ENCODE measurements at regions not wholly inside any gene's neighbourhood (a gene's known extent, or its start where the extent isn't known, plus 50 kb on each side); places are given as distances from the start of the nearest gene placed in this dataset.

- Histone ChIP-seq H3K14ac (ENCODE audit: insufficient read length) (no peak overlapping the region), H3K4me1 (replicated peaks in 1 of 4; ENCODE audit: control insufficient read depth in 3 of 4, insufficient read depth in 4 of 4, low read length in 3 of 4) (peaks cover 0 to 4% (median 2%) of the 10 kb centered on the region in 4 experiments; a peak in 2 of 7 replicates), H3K79me2 (ENCODE audit: control insufficient read depth in 1 of 2, insufficient read depth in 2 of 2, low read length in 2 of 2) (no peaks in the 10 kb centered on the region), H3K27me3 (replicated peaks in 1 of 4; ENCODE audit: control insufficient read depth in 3 of 4, extremely low read depth in 1 of 4, insufficient read depth in 3 of 4, low read length in 3 of 4) (no peaks in the 10 kb centered on the region), H2BK5ac (ENCODE audit: low read depth, low read length) (no peak overlapping the region), H3K36me3 (ENCODE audit: control insufficient read depth in 2 of 4, insufficient read depth in 4 of 4, low read length in 3 of 4) (no peaks in the 10 kb centered on the region; a peak in 1 of 8 replicates), H3K23me2 (ENCODE audit: low read depth, low read length) (no peaks in the 10 kb centered on the region), H3K27ac (ENCODE audit: low read depth, low read length) (no peak overlapping the region), H3K4me3 (ENCODE audit: extremely low read depth in 1 of 4, insufficient read depth in 2 of 4, low read depth in 3 of 4, low read length in 4 of 4) (peak overlapping the region in 1 of 4 experiments; percentile 6; a peak in 1 of 8 replicates), H2AFZ (ENCODE audit: low read length) (no peak overlapping the region), H3K56ac (replicated peaks; ENCODE audit: insufficient read length, low read depth, low read length) (no peak overlapping the region), H4K20me1 (replicated peaks in 1 of 2; ENCODE audit: control insufficient read depth in 1 of 2, insufficient read depth in 2 of 2, low read length in 2 of 2) (no peaks in the 10 kb centered on the region), H2AK5ac (ENCODE audit: low read depth, low read length) (no peak overlapping the region), H4K5ac (ENCODE audit: insufficient read length, low read depth, low read length) (no peak overlapping the region), H2BK15ac (ENCODE audit: low read length) (no peak overlapping the region), H2BK20ac (ENCODE audit: low read length) (no peak overlapping the region), H3K4ac (replicated peaks; ENCODE audit: insufficient read length, low read depth, low read length) (no peak overlapping the region), H2BK12ac (ENCODE audit: low read depth, low read length) (no peak overlapping the region), H3K9me3 (ENCODE audit: insufficient read depth in 2 of 2, low read depth in 1 of 2, low read length in 1 of 2) (peaks cover 0 to 4% of the 10 kb centered on the region in 2 experiments; a peak in 1 of 4 replicates), H3K9ac (replicated peaks in 1 of 4; ENCODE audit: extremely low read depth in 1 of 4, low read depth in 3 of 4, low read length in 3 of 4) (no peak overlapping the region), H3K18ac (ENCODE audit: extremely low read depth, low read length) (no peak overlapping the region), H4K8ac (ENCODE audit: extremely low read depth, insufficient read depth, low read length) (no peak overlapping the region), H3K23ac (ENCODE audit: insufficient read length) (no peak overlapping the region), H2BK120ac (replicated peaks; ENCODE audit: low read depth, low read length) (no peak overlapping the region), H4K91ac (replicated peaks; ENCODE audit: insufficient read length, low read length) (no peak overlapping the region), H3K4me2 (ENCODE audit: insufficient read depth in 1 of 2, low read depth in 2 of 2, low read length in 2 of 2) (no peak overlapping the region), H3K79me1 (ENCODE audit: low read depth, low read length) (no peaks in the 10 kb centered on the region)
- ChIA-PET CTCF (ENCODE audit: partially characterized antibody) (interaction anchor here (0.7 kb wide), 1 partner anchor 97 kb away, joined by 3 read pairs; no protein-coding TSS in a partner anchor), POLR2A (ENCODE audit: partially characterized antibody) (no interaction called here)
- no peak for FAIRE-seq
- no peak for TF ChIP-seq KDM4A (IDR thresholded peaks at IDR 0.05; ENCODE audit: low read depth, low read length, severe bottlenecking)
- TF ChIP-seq POLR2A (IDR thresholded peaks at IDR 0.05; ENCODE audit: control extremely low read depth in 1 of 2, low read depth in 2 of 2, low read length in 2 of 2): no peak
- no peak for TF ChIP-seq SIN3A (conservative IDR thresholded peaks at IDR 0.05 in 1 of 2, IDR thresholded peaks at IDR 0.05 in 1 of 2; ENCODE audit: low read depth in 1 of 2, low read length in 2 of 2)
- no peak for TF ChIP-seq EGR1 (IDR thresholded peaks at IDR 0.05; ENCODE audit: borderline replicate concordance, low read depth, low read length)
- TF ChIP-seq RFX5 (IDR thresholded peaks at IDR 0.05; ENCODE audit: borderline replicate concordance, low read depth, low read length): no peak
- DNase-seq (ENCODE audit: low read depth in 1 of 2, low spot score in 2 of 2): no peak
Measured at GRCh38 chr13:79267560-79267959, 138.5 kb downstream of the RBM26 start.

Measured in H1 (cell line).